ENCODE measurements at regions not wholly inside any gene's neighbourhood (a gene's known extent, or its start where the extent isn't known, plus 50 kb on each side); places are given as distances from the start of the nearest gene placed in this dataset.

GRCh38 chr2:898319-898718, 52.3 kb upstream of the SNTG2 start:
- Histone ChIP-seq H3K4me1 (no peaks in the 10 kb centered on the region), H3K4me3 (no peak overlapping the region), H3K9me3 (peaks cover 0 to 9% of the 10 kb centered on the region in 2 donors), H3K27me3 (peaks cover under 1% of the 10 kb centered on the region), H3K36me3 (no peaks in the 10 kb centered on the region), H3K27ac (no peak overlapping the region)
- TF ChIP-seq EP300 (IDR thresholded peaks at IDR 0.05; ENCODE audit: low read depth) (no peak), POLR2A (IDR thresholded peaks at IDR 0.05) (no peak), POLR2AphosphoS5 (IDR thresholded peaks at IDR 0.05) (no peak)
- TF ChIP-seq, protein P1, sequence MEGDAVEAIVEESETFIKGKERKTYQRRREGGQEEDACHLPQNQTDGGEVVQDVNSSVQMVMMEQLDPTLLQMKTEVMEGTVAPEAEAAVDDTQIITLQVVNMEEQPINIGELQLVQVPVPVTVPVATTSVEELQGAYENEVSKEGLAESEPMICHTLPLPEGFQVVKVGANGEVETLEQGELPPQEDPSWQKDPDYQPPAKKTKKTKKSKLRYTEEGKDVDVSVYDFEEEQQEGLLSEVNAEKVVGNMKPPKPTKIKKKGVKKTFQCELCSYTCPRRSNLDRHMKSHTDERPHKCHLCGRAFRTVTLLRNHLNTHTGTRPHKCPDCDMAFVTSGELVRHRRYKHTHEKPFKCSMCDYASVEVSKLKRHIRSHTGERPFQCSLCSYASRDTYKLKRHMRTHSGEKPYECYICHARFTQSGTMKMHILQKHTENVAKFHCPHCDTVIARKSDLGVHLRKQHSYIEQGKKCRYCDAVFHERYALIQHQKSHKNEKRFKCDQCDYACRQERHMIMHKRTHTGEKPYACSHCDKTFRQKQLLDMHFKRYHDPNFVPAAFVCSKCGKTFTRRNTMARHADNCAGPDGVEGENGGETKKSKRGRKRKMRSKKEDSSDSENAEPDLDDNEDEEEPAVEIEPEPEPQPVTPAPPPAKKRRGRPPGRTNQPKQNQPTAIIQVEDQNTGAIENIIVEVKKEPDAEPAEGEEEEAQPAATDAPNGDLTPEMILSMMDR (IDR thresholded peaks at IDR 0.05): no peak
- no peak for DNase-seq
- in situ Hi-C loops (cut with MboI; ENCODE audit: low pct_ligation_motif_present in 1 of 4, low pct_unique_long_range_greater_than_20kb in 1 of 4, low sequenced_read_pairs in 3 of 4) (no loop called here), intact Hi-C loops (cut with DNase I; ENCODE audit: low total_unique reads) (no loop called here)
- 52 to 69% methylated on average over 2 of the region's 2 CpGs for WGBS, 2 donors (ENCODE audit: low coverage in 1 of 2)

GRCh38 chr2:897091-897490, 53.6 kb upstream of the SNTG2 start:
- TF ChIP-seq, protein P1 (IDR thresholded peaks at IDR 0.05): no peak
- TF ChIP-seq POLR2A (IDR thresholded peaks at IDR 0.05) (no peak), POLR2AphosphoS5 (IDR thresholded peaks at IDR 0.05) (no peak), EP300 (IDR thresholded peaks at IDR 0.05; ENCODE audit: low read depth) (no peak)
- no peaks in the 10 kb centered on the region for H3K36me3 ChIP-seq
- H3K9me3 ChIP-seq: peaks cover 0 to 9% of the 10 kb centered on the region in 2 donors
- 78 to 80% methylated on average over 1 to 2 of the region's 2 CpGs for WGBS, 2 donors (ENCODE audit: low coverage in 1 of 2)
- H3K27me3 ChIP-seq: peaks cover 5% of the 10 kb centered on the region
- H3K4me1 ChIP-seq: no peaks in the 10 kb centered on the region
- intact Hi-C loops (cut with DNase I; ENCODE audit: low total_unique reads): no loop called here
- no peak overlapping the region for H3K4me3 ChIP-seq
- in situ Hi-C loops (cut with MboI; ENCODE audit: low pct_ligation_motif_present in 1 of 4, low pct_unique_long_range_greater_than_20kb in 1 of 4, low sequenced_read_pairs in 3 of 4): no loop called here
- H3K27ac ChIP-seq: no peak overlapping the region
- DNase-seq: no peak

DNA sequence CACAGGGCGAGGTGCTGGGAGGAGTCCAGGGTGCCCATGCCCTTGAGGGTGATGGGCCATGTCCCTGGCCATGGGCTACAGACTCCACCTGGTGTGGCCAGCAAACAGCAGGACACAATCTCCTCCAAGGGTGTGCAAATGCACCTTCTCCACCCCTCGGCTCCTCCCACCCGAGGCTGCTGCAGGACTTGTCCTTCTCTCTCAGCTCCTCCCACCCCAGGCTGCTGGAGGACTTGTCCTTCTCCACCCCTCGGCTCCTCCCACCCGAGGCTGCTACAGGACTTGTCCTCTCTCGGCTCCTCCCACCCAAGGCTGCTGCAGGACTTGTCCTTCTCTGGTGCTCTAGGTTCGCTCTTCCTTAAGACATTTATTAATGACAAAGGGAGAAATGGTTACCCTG, 57.3 kb upstream of the SNTG2 start:
- in situ Hi-C loops (cut with MboI; ENCODE audit: low pct_ligation_motif_present in 1 of 4, low pct_unique_long_range_greater_than_20kb in 1 of 4, low sequenced_read_pairs in 3 of 4) (no loop called here), intact Hi-C loops (cut with DNase I; ENCODE audit: low total_unique reads) (no loop called here)
- H3K4me3 ChIP-seq: no peak overlapping the region
- H3K9me3 ChIP-seq: peaks cover 0 to 9% of the 10 kb centered on the region in 2 donors
- H3K4me1 ChIP-seq: no peaks in the 10 kb centered on the region
- H3K27ac ChIP-seq: no peak overlapping the region
- DNase-seq: peak; percentile 15
- peaks cover 15% of the 10 kb centered on the region for H3K27me3 ChIP-seq
- WGBS, 2 donors (ENCODE audit: low coverage in 1 of 2): 23 to 35% methylated on average over 3 to 7 of the region's 7 CpGs
- no peak for TF ChIP-seq POLR2A (IDR thresholded peaks at IDR 0.05)
- TF ChIP-seq, protein P1 (IDR thresholded peaks at IDR 0.05): no peak
- H3K36me3 ChIP-seq: no peaks in the 10 kb centered on the region

DNA sequence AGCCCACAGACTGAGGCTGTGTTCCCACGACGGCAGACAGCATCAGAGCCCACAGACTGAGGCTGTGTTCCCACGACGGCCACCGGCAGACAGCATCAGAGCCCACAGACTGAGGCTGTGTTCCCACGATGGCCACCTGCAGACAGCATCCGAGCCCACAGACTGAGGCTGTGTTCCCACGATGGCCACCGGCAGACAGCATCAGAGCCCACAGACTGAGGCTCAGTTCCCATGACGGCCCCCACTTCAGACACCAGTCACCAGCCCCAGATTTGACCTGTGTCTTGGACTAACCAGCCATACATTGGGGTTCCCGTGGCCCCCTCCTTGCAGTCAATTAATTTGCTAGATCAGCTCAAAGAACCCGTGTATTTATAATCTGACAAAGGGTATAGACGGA, 57.8 kb upstream of the SNTG2 start:
- H3K36me3 ChIP-seq: no peaks in the 10 kb centered on the region
- H3K4me3 ChIP-seq: no peak overlapping the region
- WGBS, 2 donors (ENCODE audit: low coverage in 1 of 2): 60 to 79% methylated on average over 1 to 13 of the region's 13 CpGs
- DNase-seq: no peak
- H3K27ac ChIP-seq: no peak overlapping the region
- H3K4me1 ChIP-seq: no peaks in the 10 kb centered on the region
- peaks cover 18% of the 10 kb centered on the region for H3K27me3 ChIP-seq
- H3K9me3 ChIP-seq: peaks cover 0 to 9% of the 10 kb centered on the region in 2 donors
- intact Hi-C loops (cut with DNase I; ENCODE audit: low total_unique reads) (no loop called here), in situ Hi-C loops (cut with MboI; ENCODE audit: low pct_ligation_motif_present in 1 of 4, low pct_unique_long_range_greater_than_20kb in 1 of 4, low sequenced_read_pairs in 3 of 4) (no loop called here)
- no peak for TF ChIP-seq POLR2A (IDR thresholded peaks at IDR 0.05)
- TF ChIP-seq, protein P1 (IDR thresholded peaks at IDR 0.05): no peak
